ENCODE measurements at regions not wholly inside any gene's neighbourhood (a gene's known extent, or its start where the extent isn't known, plus 50 kb on each side); places are given as distances from the start of the nearest gene placed in this dataset.

DNA sequence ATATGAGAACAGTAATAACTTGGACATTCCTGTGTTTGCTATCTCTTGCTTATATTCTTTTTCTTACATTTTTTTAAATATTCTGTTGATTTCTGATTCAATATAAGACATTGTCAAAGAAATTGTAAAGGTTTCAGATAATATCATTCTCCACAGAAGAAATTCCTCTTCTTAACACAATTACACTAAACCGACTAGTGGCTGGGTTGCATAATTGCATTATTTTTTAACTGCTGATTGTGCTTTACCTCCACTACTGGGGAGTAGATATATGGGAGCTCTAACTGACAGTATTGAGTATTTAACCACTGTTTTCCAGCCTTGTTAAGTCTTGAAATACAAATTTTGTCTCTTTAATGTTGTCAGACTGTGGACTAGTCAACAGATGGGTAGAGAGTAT, 723.8 kb upstream of the EDIL3 start:
- H3K27ac ChIP-seq, result no peak overlapping the region
- TF ChIP-seq, protein P1, sequence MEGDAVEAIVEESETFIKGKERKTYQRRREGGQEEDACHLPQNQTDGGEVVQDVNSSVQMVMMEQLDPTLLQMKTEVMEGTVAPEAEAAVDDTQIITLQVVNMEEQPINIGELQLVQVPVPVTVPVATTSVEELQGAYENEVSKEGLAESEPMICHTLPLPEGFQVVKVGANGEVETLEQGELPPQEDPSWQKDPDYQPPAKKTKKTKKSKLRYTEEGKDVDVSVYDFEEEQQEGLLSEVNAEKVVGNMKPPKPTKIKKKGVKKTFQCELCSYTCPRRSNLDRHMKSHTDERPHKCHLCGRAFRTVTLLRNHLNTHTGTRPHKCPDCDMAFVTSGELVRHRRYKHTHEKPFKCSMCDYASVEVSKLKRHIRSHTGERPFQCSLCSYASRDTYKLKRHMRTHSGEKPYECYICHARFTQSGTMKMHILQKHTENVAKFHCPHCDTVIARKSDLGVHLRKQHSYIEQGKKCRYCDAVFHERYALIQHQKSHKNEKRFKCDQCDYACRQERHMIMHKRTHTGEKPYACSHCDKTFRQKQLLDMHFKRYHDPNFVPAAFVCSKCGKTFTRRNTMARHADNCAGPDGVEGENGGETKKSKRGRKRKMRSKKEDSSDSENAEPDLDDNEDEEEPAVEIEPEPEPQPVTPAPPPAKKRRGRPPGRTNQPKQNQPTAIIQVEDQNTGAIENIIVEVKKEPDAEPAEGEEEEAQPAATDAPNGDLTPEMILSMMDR (conservative IDR thresholded peaks at IDR 0.05), result no peak; the same call in 1 of the 2 replicates

DNA sequence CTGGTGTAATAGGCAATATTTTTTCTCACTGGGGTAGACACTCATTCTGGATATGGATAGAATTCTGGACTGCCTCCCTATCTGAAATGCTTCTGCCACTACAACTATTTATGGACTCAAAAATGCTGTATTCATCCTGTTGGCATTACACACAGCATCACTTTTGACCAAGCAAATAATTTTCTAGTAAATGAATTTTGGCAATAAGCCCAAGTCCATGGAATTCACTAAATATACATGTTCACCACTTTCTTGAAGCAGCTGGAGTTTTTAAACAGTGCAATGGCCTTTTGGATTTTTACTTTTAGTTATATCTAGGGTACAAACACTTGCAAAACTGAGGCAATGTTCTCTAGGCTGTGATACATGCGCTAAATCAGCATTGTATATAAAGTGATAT, 724.9 kb upstream of the EDIL3 start:
- no peak overlapping the region for H3K27ac ChIP-seq
- TF ChIP-seq, protein P1 (conservative IDR thresholded peaks at IDR 0.05), result no peak

DNA sequence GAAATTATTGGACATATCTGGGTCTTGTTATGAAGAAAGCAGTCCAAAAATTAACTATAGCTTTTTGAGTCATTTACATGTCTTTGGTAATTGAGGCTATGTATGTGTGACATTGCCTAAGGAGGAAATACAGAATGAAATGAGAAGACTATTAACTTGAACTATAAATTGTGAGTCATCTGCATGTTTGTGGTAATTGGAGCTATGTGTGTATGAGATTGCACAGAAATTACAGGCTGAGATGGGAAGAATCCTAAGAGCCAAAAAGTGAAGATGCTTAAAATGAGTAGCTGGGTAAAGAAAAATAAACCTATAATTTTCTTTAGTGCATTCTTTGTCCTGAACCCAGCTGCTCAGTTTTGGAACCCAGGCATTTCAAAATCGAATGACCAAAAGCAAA, 747.6 kb upstream of the EDIL3 start:
- TF ChIP-seq, protein P1 (conservative IDR thresholded peaks at IDR 0.05), result no peak
- no peak overlapping the region for H3K27ac ChIP-seq

DNA sequence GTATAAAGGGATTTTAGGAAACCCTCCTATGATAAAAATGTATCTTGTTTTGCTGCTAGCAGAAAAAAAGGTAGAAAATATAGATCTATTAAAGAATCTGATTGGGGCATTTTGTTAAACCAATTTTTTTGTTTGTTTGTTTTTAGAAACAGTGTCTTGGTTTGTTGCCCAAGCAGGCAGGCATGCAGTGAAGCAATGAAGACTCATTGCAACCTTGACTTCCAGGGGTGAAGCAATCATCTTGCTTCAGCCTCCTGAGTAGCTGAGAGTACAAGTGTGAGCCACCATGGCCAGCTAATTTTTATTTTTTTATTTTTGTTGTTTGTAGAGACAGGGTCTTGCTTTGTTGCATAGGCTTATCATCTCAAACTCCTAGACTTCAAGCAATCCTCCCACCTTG, 755.8 kb upstream of the EDIL3 start:
- TF ChIP-seq, protein P1 (conservative IDR thresholded peaks at IDR 0.05), result no peak
- H3K27ac ChIP-seq, result no peak overlapping the region

DNA sequence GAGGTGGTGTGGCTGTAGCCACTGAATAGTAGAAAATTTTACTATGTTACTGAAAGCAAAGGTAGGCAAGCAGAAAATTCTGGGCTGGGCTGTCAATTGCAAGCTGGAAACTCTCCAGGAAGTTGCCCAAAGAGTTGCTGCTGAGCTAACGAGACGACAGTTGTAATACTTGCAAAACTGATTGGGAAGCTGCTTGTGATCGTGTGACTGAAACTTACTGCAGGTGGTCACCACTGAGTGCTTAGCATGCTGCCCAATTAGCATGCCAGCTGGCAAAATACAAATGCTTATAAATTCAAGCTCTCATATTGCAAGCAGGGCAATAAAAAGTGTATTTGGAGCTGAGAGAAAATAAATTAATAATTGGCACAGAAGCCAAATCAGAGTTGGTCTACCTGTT, 758.5 kb upstream of the EDIL3 start:
- TF ChIP-seq, protein P1 (conservative IDR thresholded peaks at IDR 0.05), result no peak

DNA sequence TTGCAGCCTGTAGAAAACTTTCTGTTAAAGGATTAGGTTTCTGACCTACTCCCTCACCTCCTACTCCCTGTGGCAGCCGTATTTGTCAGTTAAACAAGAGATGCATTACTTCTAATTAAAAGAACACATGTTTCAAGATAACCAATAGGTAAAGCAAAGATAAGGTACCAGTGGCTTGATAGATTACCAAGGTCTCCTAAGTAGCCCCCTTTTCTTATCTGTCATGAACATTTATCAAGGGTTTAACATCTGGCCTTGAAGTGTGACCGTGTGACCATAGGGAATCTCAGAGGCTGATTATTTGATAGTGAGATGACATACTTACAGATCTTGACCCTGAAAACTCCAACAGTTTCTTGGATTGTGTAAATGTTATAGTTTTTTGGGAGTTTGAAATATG, 764.0 kb upstream of the EDIL3 start:
- no peak overlapping the region for H3K27ac ChIP-seq
- TF ChIP-seq, protein P1 (conservative IDR thresholded peaks at IDR 0.05), result no peak

More for the DNA sequence above, 758.5 kb upstream of the EDIL3 start:
- H3K27ac ChIP-seq, result no peak overlapping the region

DNA sequence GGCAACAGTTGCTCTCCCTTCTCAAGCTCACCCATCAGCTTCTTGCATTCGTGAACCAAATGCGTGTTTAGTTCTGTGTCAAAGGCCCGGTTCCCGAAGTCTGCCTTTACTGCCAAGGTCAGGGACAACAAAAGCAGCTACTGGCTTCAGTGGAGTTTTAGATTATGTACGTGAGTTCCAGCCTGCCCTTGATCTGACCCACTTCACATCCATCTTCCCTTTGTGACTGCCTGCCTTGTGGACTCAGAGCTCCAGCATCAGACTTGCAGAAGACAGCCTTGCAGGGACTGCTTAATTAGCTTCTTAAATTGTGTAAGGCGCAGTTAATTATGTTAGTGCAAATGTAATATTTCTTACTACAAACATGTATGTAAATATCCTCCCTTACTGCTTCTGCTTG, 774.7 kb upstream of the EDIL3 start:
- TF ChIP-seq, protein P1 (conservative IDR thresholded peaks at IDR 0.05), result no peak
- no peak overlapping the region for H3K27ac ChIP-seq

DNA sequence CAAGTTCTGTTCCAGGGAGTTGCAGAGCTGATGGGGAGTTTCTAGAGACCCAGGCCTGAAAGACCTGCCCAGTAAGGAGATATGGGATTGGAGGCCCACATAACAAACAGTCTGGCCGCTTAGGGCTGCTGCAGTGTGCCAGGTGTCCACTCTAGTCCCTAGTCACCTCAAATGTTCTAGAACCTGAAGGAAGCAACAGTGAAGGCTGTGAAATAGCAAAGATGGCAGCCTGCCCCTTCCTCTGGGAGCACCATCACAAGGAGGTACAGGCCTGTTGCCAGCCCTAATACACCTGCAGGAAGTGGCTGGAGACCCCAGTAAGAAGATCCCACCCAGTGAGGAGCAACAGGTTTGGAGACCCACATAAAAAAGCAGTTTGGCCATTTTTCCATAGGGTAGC, 783.8 kb upstream of the EDIL3 start:
- TF ChIP-seq, protein P1 (conservative IDR thresholded peaks at IDR 0.05), result no peak
- H3K27ac ChIP-seq, result no peak overlapping the region

Data from VCaP (cell line).